ENCODE measurements at regions not wholly inside any gene's neighbourhood (a gene's known extent, or its start where the extent isn't known, plus 50 kb on each side); places are given as distances from the start of the nearest gene placed in this dataset.

DNA sequence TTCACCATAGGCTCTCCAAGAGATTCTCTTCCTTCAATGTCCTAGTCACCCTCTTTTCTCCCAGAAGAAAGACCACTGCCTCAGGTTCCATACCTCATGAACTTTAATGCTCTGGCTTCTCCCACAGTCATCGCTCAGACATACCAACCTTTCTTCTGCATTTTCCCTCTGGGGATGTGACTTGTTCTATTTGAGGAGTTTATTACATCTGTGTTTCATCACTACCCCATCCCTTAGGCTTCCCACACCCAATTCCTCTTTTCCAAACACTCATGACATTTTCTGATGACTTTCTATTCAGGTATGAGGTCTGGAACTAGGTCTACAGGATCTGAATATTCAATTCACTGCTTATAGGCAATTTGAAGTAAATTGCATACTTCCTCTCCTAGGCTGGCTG is 298.6 kb upstream of the MAP2 start:
- TF ChIP-seq, protein P1, sequence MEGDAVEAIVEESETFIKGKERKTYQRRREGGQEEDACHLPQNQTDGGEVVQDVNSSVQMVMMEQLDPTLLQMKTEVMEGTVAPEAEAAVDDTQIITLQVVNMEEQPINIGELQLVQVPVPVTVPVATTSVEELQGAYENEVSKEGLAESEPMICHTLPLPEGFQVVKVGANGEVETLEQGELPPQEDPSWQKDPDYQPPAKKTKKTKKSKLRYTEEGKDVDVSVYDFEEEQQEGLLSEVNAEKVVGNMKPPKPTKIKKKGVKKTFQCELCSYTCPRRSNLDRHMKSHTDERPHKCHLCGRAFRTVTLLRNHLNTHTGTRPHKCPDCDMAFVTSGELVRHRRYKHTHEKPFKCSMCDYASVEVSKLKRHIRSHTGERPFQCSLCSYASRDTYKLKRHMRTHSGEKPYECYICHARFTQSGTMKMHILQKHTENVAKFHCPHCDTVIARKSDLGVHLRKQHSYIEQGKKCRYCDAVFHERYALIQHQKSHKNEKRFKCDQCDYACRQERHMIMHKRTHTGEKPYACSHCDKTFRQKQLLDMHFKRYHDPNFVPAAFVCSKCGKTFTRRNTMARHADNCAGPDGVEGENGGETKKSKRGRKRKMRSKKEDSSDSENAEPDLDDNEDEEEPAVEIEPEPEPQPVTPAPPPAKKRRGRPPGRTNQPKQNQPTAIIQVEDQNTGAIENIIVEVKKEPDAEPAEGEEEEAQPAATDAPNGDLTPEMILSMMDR (IDR thresholded peaks at IDR 0.05; ENCODE audit: poor library complexity, severe bottlenecking) = no peak
- no peak for TF ChIP-seq EZH2 (IDR thresholded peaks at IDR 0.05; ENCODE audit: borderline replicate concordance, insufficient read depth, low read length, poor library complexity, severe bottlenecking)
